K562 (cell line): ENCODE measurements at regions not wholly inside any gene's neighbourhood (a gene's known extent, or its start where the extent isn't known, plus 50 kb on each side); places are given as distances from the start of the nearest gene placed in this dataset.

Source experiments
- ATAC-seq: fragments of 200-7000 bp; cut with Tn5 transposase; 3 replicates; pipeline ENCODE4 v1.9.1; 2020; ENCODE audit warnings: moderate library complexity
- BruUV-seq: library from RNA; stranded (reverse); fragments of 400-500 nt; replicated peaks from 2 replicates; lab custom pipeline; 2021; lab: Mats Ljungman, UMichigan
- CTCF ChIA-PET: fragments of 300-600 bp; formaldehyde crosslinking; extraction: SDS; loops from one replicate; lab custom pipeline; 2021; ENCODE audit warnings: low intra/inter-chr PET ratio; lab: Yijun Ruan, JAX
- POLR2A ChIA-PET: fragments of 300-600, 350-650 bp; sonication (Branson Sonifier 250); formaldehyde crosslinking; extraction: SDS; loops from one replicate; lab custom pipeline; 2021; ENCODE audit warnings: antibody characterized with exemption, inconsistent platforms; lab: Yijun Ruan, JAX
- DNase-seq, 4 experiments: peaks; one replicate each; pipeline versions ENCODE4 v3.0.0 to v3.0.0-alpha.2; 2011 to 2018; ENCODE audit warnings: low spot score in 3 of 4, mixed read lengths in 3 of 4; ENCODE audit errors: extremely low read depth in 1 of 4
- FAIRE-seq: peaks from 2 replicates; lab custom pipeline; 2011; peaks lifted over from hg19 to GRCh38; lab: Jason Lieb, UNC
- H2AFZ ChIP-seq: 2 replicates; pipeline ENCODE4 v1.6.0; 2011; ENCODE audit warnings: low read depth, low read length, control low read depth, inconsistent platforms
- H3K27ac ChIP-seq: fragments of 200-600 bp; 3 replicates; pipeline ENCODE4 v1.8.0; 2011; ENCODE audit warnings: low read depth, mild to moderate bottlenecking, control low read depth, inconsistent platforms, low read length, moderate library complexity, mixed read lengths; ENCODE audit errors: extremely low read depth
- H3K27me3 ChIP-seq, 2 experiments: fragments of 300-600 bp in 1 of 2; 2 replicates in 1 of 2; 3 replicates in 1 of 2; pipeline versions ENCODE4 v1.6.0 to v1.8.0; 2011; ENCODE audit warnings: inconsistent platforms in 2 of 2, low read length in 2 of 2, mild to moderate bottlenecking in 1 of 2, mixed read lengths in 1 of 2, moderate library complexity in 1 of 2; ENCODE audit not compliant: control insufficient read depth in 2 of 2, insufficient read depth in 2 of 2
- H3K36me3 ChIP-seq: fragments of 300-600 bp; 3 replicates; pipeline ENCODE4 v1.8.0; 2011; ENCODE audit warnings: mild to moderate bottlenecking, low read length, inconsistent platforms; ENCODE audit not compliant: control insufficient read depth, insufficient read depth
- H3K4me1 ChIP-seq, 2 experiments: fragments of 200-600 bp in 1 of 2; replicated peaks in 1 of 2; 2 replicates in 1 of 2; 3 replicates in 1 of 2; pipeline versions ENCODE4 v1.5.1 to v1.8.0; 2011; ENCODE audit warnings: inconsistent platforms in 2 of 2, low read length in 2 of 2, mild to moderate bottlenecking in 1 of 2, mixed read lengths in 1 of 2, moderate library complexity in 1 of 2; ENCODE audit not compliant: control insufficient read depth in 2 of 2, insufficient read depth in 2 of 2
- H3K4me2 ChIP-seq: 2 replicates; pipeline ENCODE4 v1.6.1; 2011; ENCODE audit warnings: low read length, control low read depth, inconsistent platforms, mixed read lengths; ENCODE audit not compliant: insufficient read depth
- H3K4me3 ChIP-seq: fragments of 200-600 bp; sonication (generic), shearing (Covaris generic); 2 replicates; pipeline ENCODE4 v1.5.1; 2016; ENCODE audit warnings: control low read depth, inconsistent platforms
- H3K79me2 ChIP-seq: fragments of 200-600 bp; 3 replicates; pipeline ENCODE4 v1.8.0; 2011; ENCODE audit warnings: low read length, inconsistent platforms; ENCODE audit not compliant: control insufficient read depth, insufficient read depth
- H3K9ac ChIP-seq, 2 experiments: 2 replicates each; pipeline versions ENCODE4 v1.6.0 to v1.6.1; 2011; ENCODE audit warnings: low read depth in 2 of 2, low read length in 2 of 2, control low read depth in 1 of 2, inconsistent platforms in 1 of 2, mild to moderate bottlenecking in 1 of 2, mixed read lengths in 1 of 2; ENCODE audit not compliant: insufficient read depth in 1 of 2
- H3K9me1 ChIP-seq: one replicate; pipeline ENCODE4 v1.6.0; 2011; ENCODE audit warnings: inconsistent platforms, mild to moderate bottlenecking, low read length, moderate library complexity; ENCODE audit not compliant: control insufficient read depth, insufficient read depth
- H3K9me3 ChIP-seq: replicated peaks from 2 replicates; pipeline ENCODE4 v1.5.1; 2011; ENCODE audit warnings: low read depth, low read length, inconsistent platforms; ENCODE audit not compliant: control insufficient read depth, insufficient read depth
- H4K20me1 ChIP-seq: replicated peaks from 2 replicates; pipeline ENCODE4 v1.6.1; 2011; ENCODE audit warnings: low read length, inconsistent platforms, mixed read lengths; ENCODE audit not compliant: control insufficient read depth, insufficient read depth
- C11orf30 ChIP-seq: fragments of 450-650 bp; IDR thresholded peaks from 2 replicates; pipeline ENCODE4 v1.6.1; 2016; ENCODE audit warnings: low read depth, mild to moderate bottlenecking
- CGGBP1 ChIP-seq: fragments of 250-450 bp; sonication (Bioruptor Pico); IDR thresholded peaks from 2 replicates; pipeline ENCODE4 v1.9.0; 2021; ENCODE audit warnings: mild to moderate bottlenecking
- CHD1 ChIP-seq: fragments of 200-600 bp; sonication (generic); IDR thresholded peaks from one replicate; pipeline ENCODE4 v1.6.1; 2012; ENCODE audit warnings: mild to moderate bottlenecking, moderate library complexity, low read length, inconsistent platforms
- CUX1 ChIP-seq: fragments of 200-800 bp; sonication (Bioruptor generic); IDR thresholded peaks from 2 replicates; pipeline ENCODE4 v1.6.1; 2016; ENCODE audit warnings: missing genetic modification characterization, missing compliant biosample characterization
- JUND ChIP-seq, 2 experiments: IDR thresholded peaks; 2 replicates in 1 of 2; 3 replicates in 1 of 2; pipeline ENCODE4 v1.6.1; 2011; ENCODE audit warnings: borderline replicate concordance in 2 of 2, low read depth in 2 of 2, low read length in 2 of 2, improper control_type of control experiment in 1 of 2, missing biosample characterization in 1 of 2, missing genetic modification characterization in 1 of 2, missing genetic modification reagents in 1 of 2
- MXI1 ChIP-seq: IDR thresholded peaks from 2 replicates; pipeline ENCODE4 v1.6.1; 2011; ENCODE audit warnings: low read depth, mild to moderate bottlenecking, improper control_type of control experiment, low read length
- NCOA6 ChIP-seq: fragments of 450-650 bp; IDR thresholded peaks from 2 replicates; pipeline ENCODE4 v1.6.1; 2017; ENCODE audit warnings: mild to moderate bottlenecking
- RAD21 ChIP-seq, 2 experiments: fragments of 250-450 bp in 1 of 2; fragments of 450-650 bp in 1 of 2; sonication (Bioruptor Pico) in 1 of 2; formaldehyde crosslinking in 1 of 2; IDR thresholded peaks in 1 of 2; conservative IDR thresholded peaks in 1 of 2; 2 replicates each; pipeline versions ENCODE4 v1.4.0 to v1.8.0; 2020 to 2022; ENCODE audit warnings: mild to moderate bottlenecking in 2 of 2, moderate library complexity in 1 of 2
- SMARCE1 ChIP-seq: fragments of 450-650 bp; IDR thresholded peaks from 2 replicates; pipeline ENCODE4 v1.7.1; 2016; ENCODE audit warnings: mild to moderate bottlenecking
- YBX1 ChIP-seq: fragments of 450-650 bp; IDR thresholded peaks from 2 replicates; pipeline ENCODE4 v1.7.1; 2016; ENCODE audit warnings: mild to moderate bottlenecking
- ZBTB12 ChIP-seq: fragments of 250-450 bp; sonication (Bioruptor Pico); IDR thresholded peaks from 2 replicates; pipeline ENCODE4 v1.4.0; 2020
- ZBTB7A ChIP-seq: IDR thresholded peaks from 2 replicates; pipeline ENCODE4 v1.6.1; 2011; ENCODE audit warnings: low read depth, mild to moderate bottlenecking, low read length, moderate library complexity, borderline replicate concordance; ENCODE audit not compliant: control insufficient read depth
- ZNF77 ChIP-seq: fragments of 250-450 bp; sonication (Bioruptor Pico); IDR thresholded peaks from 2 replicates; pipeline ENCODE4 v1.5.0; 2020
- WGBS: fragments of 100-300 bp; shearing (Covaris generic); methylation state at CpG from one replicate; pipeline ENCODE4 v1.1.6; 2016; ENCODE audit warnings: low coverage, mixed read lengths; ENCODE audit not compliant: insufficient coverage; ENCODE audit errors: missing lambda C conversion rate; 5-methylcytosine and 5-hydroxymethylcytosine counted together
- in situ Hi-C: fragments of 300-500 bp; cut with MboI; formaldehyde crosslinking; loops from 4 replicates; pipeline ENCODE4 v1.15.0; 2018; ENCODE audit warnings: inconsistent platforms, mixed read lengths
- intact Hi-C: fragments of 100-400 bp; cut with micrococcal nuclease; formaldehyde crosslinking; loops from 2 replicates; pipeline ENCODE4 v1.14.2; 2022

- ChIA-PET CTCF (no interaction called here), POLR2A (no interaction called here)
- H3K4me1 ChIP-seq, result no peaks in the 10 kb centered on the region
- H3K9me1 ChIP-seq, result no peaks in the 10 kb centered on the region
- in situ Hi-C loops (no loop called here), intact Hi-C loops (no loop called here)
- no peak overlapping the region for H3K4me2 ChIP-seq
- H3K36me3 ChIP-seq, result no peaks in the 10 kb centered on the region
- no peaks in the 10 kb centered on the region for H3K27me3 ChIP-seq
- no peak overlapping the region for H3K4me3 ChIP-seq
- WGBS, result 10% methylated on average over 1 of the region's 1 CpG
- ATAC-seq (no peak), DNase-seq (no peak), FAIRE-seq (no peak)
- no peaks in the 10 kb centered on the region for H3K79me2 ChIP-seq
- H3K9ac ChIP-seq, result no peak overlapping the region
- no TSS peak for BruUV-seq
- TF ChIP-seq JUND (IDR thresholded peaks at IDR 0.05; ENCODE audit: borderline replicate concordance, low read depth, low read length) (no peak), JUND (tag; IDR thresholded peaks at IDR 0.05; ENCODE audit: borderline replicate concordance, low read depth, low read length) (no peak), NCOA6 (no peak), CHD1 (no peak), ZNF77 (CRISPR knock-in tag) (no peak), ZBTB7A (no peak), CGGBP1 (CRISPR knock-in tag) (no peak), C11orf30 (no peak), RAD21 (CRISPR knock-in tag; conservative IDR thresholded peaks at IDR 0.05 in 1 of 2, IDR thresholded peaks at IDR 0.05 in 1 of 2) (no peak), ZBTB12 (CRISPR knock-in tag) (no peak), MXI1 (no peak), YBX1 (no peak), CUX1 (CRISPR knock-in tag) (no peak), SMARCE1 (no peak)
- no peaks in the 10 kb centered on the region for H4K20me1 ChIP-seq
- H2AFZ ChIP-seq, result no peak overlapping the region
- no peaks in the 10 kb centered on the region for H3K9me3 ChIP-seq
- H3K27ac ChIP-seq, result no peak overlapping the region
These were observed 183.8 kb upstream of the CD180 start for GRCh38 chr5:67380431-67380830.
